ENCODE measurements at regions not wholly inside any gene's neighbourhood (a gene's known extent, or its start where the extent isn't known, plus 50 kb on each side); places are given as distances from the start of the nearest gene placed in this dataset.

GRCh38 chr3:194279101-194279500, 72.0 kb downstream of the CPN2 start:
- TF ChIP-seq CTCF (IDR thresholded peaks at IDR 0.05; ENCODE audit: insufficient read depth, low read length) (no peak), GABPA (IDR thresholded peaks at IDR 0.05; ENCODE audit: low read depth) (no peak), REST (IDR thresholded peaks at IDR 0.05; ENCODE audit: insufficient replicate concordance, low read depth) (no peak), POLR2AphosphoS5 (IDR thresholded peaks at IDR 0.05; ENCODE audit: low read depth) (no peak)

Data from HL-60 (cell line).